ENCODE measurements at regions not wholly inside any gene's neighbourhood (a gene's known extent, or its start where the extent isn't known, plus 50 kb on each side); places are given as distances from the start of the nearest gene placed in this dataset.
A peak's percentile ranks its signal among the peaks of the same experiment; 100 is the strongest.

- Histone ChIP-seq H3K9me3 (ENCODE audit: control extremely low read depth in 1 of 5, control insufficient read depth in 4 of 5, insufficient read depth in 2 of 5, low read depth in 1 of 5, low read length in 4 of 5) (peaks cover 0 to 2% (median 0%) of the 10 kb centered on the region in 5 experiments), H3K36me3 (ENCODE audit: control insufficient read depth in 4 of 4, insufficient read depth in 4 of 4, low read length in 3 of 4) (no peaks in the 10 kb centered on the region), H3K4me1 (ENCODE audit: control extremely low read depth in 1 of 4, control insufficient read depth in 4 of 4, insufficient read depth in 4 of 4, low read length in 3 of 4) (peaks cover 0 to 6% (median 4%) of the 10 kb centered on the region in 4 experiments), H3K27ac (ENCODE audit: insufficient read depth in 1 of 2, low read depth in 1 of 2, low read length in 2 of 2, poor library complexity in 1 of 2, severe bottlenecking in 2 of 2) (no peak overlapping the region), H3K27me3 (replicated peaks in 2 of 5; ENCODE audit: control insufficient read depth in 4 of 5, insufficient read depth in 5 of 5, low read length in 4 of 5) (no peaks in the 10 kb centered on the region), H3K4me3 (ENCODE audit: control insufficient read depth in 1 of 7, extremely low read depth in 1 of 7, insufficient read depth in 4 of 7, low read depth in 2 of 7, low read length in 6 of 7) (no peak overlapping the region)
- CTCF ChIA-PET: interaction anchor here (0.8 to 3.2 kb wide), 12 partner anchors 13 to 212 kb away, joined by 3 to 20 read pairs (median 3); partner anchors contain the start of gene FAM174B
- 6% methylated on average over 4 of the region's 7 CpGs for WGBS (ENCODE audit: insufficient coverage)
- DNase-seq: peak; percentile 76 to 83 (median 81)
- POLR2A ChIA-PET: no interaction called here
Measured at GRCh38 chr15:92521624-92522008, 127.9 kb downstream of the ST8SIA2 start.

- ChIA-PET POLR2A (no interaction called here), CTCF (interaction anchor here (0.8 to 3.2 kb wide), 10 partner anchors 13 to 212 kb away, joined by 3 to 20 read pairs (median 4); partner anchors contain the start of gene FAM174B)
- no peak overlapping the region for H3K27ac ChIP-seq (ENCODE audit: insufficient read depth in 1 of 2, low read depth in 1 of 2, low read length in 2 of 2, poor library complexity in 1 of 2, severe bottlenecking in 2 of 2)
- H3K4me3 ChIP-seq (ENCODE audit: control insufficient read depth in 1 of 7, extremely low read depth in 1 of 7, insufficient read depth in 4 of 7, low read depth in 2 of 7, low read length in 6 of 7): no peak overlapping the region
- WGBS (ENCODE audit: insufficient coverage): 80% methylated on average over 1 of the region's 2 CpGs
- no peaks in the 10 kb centered on the region for H3K36me3 ChIP-seq (ENCODE audit: control insufficient read depth in 4 of 4, insufficient read depth in 4 of 4, low read length in 3 of 4)
- H3K4me1 ChIP-seq (ENCODE audit: control extremely low read depth in 1 of 4, control insufficient read depth in 4 of 4, insufficient read depth in 4 of 4, low read length in 3 of 4): peaks cover 0 to 6% (median 4%) of the 10 kb centered on the region in 4 experiments
- peaks cover 0 to 2% (median 0%) of the 10 kb centered on the region in 5 experiments for H3K9me3 ChIP-seq (ENCODE audit: control extremely low read depth in 1 of 5, control insufficient read depth in 4 of 5, insufficient read depth in 2 of 5, low read depth in 1 of 5, low read length in 4 of 5)
- DNase-seq: peak in 2 of 3 donors; percentile 17 to 32
- H3K27me3 ChIP-seq (replicated peaks in 2 of 5; ENCODE audit: control insufficient read depth in 4 of 5, insufficient read depth in 5 of 5, low read length in 4 of 5): no peaks in the 10 kb centered on the region
Measured at GRCh38 chr15:92520914-92521623, 127.4 kb downstream of the ST8SIA2 start.

- ChIA-PET POLR2A (no interaction called here), CTCF (interaction anchor here (3.2 kb wide), 1 partner anchor 195 kb away, joined by 20 read pairs; no protein-coding TSS in a partner anchor)
- 100% methylated on average over 3 of the region's 3 CpGs for WGBS (ENCODE audit: insufficient coverage)
Measured at GRCh38 chr15:92519709-92520108, 126.0 kb downstream of the ST8SIA2 start.

More at GRCh38 chr15:92519709-92520108, 126.0 kb downstream of the ST8SIA2 start:
- Histone ChIP-seq H3K27ac (ENCODE audit: insufficient read depth in 1 of 2, low read depth in 1 of 2, low read length in 2 of 2, poor library complexity in 1 of 2, severe bottlenecking in 2 of 2) (no peak overlapping the region), H3K27me3 (replicated peaks in 2 of 5; ENCODE audit: control insufficient read depth in 4 of 5, insufficient read depth in 5 of 5, low read length in 4 of 5) (no peaks in the 10 kb centered on the region), H3K36me3 (ENCODE audit: control insufficient read depth in 4 of 4, insufficient read depth in 4 of 4, low read length in 3 of 4) (no peaks in the 10 kb centered on the region), H3K9me3 (ENCODE audit: control extremely low read depth in 1 of 5, control insufficient read depth in 4 of 5, insufficient read depth in 2 of 5, low read depth in 1 of 5, low read length in 4 of 5) (peaks cover 0 to 2% (median 0%) of the 10 kb centered on the region in 5 experiments), H3K4me1 (ENCODE audit: control extremely low read depth in 1 of 4, control insufficient read depth in 4 of 4, insufficient read depth in 4 of 4, low read length in 3 of 4) (peaks cover 0 to 6% (median 4%) of the 10 kb centered on the region in 4 experiments), H3K4me3 (ENCODE audit: control insufficient read depth in 1 of 7, extremely low read depth in 1 of 7, insufficient read depth in 4 of 7, low read depth in 2 of 7, low read length in 6 of 7) (no peak overlapping the region)
- DNase-seq: no peak
